NCI-H446 (cell line): ENCODE measurements at regions not wholly inside any gene's neighbourhood (a gene's known extent, or its start where the extent isn't known, plus 50 kb on each side); places are given as distances from the start of the nearest gene placed in this dataset.
A peak's percentile ranks its signal among the peaks of the same experiment; 100 is the strongest.

Experiments used
- DNase-seq, 2 experiments: peaks; one replicate each; lab custom pipeline; 2025; lab: John Stamatoyannopoulos, UW

GRCh38 chr3:117454908-117455307 lies 745.3 kb downstream of the TUSC7 start:
- no peak for DNase-seq

DNA sequence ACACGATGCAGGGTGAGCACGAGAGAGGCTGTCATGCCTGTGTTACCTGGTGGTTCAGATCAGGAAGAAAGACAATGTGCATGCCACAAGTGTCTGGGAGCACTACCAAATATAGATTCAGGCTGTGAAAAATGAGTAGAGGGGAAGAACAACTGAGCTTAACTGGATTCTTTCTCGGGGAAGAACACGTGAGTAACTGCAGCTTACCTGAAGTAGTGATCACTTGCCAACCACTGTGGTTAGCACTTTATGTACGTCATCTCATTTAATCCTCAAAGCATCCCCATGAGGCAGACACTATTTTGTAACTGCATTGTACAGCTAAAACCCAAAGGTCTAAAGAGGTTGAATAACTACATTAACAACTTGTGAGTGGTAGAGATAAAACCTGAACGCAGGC lies 746.2 kb downstream of the TUSC7 start:
- no peak for DNase-seq

GRCh38 chr3:117463276-117464115 lies 753.9 kb downstream of the TUSC7 start:
- DNase-seq = peak; percentile 57 to 75

GRCh38 chr3:117471831-117472230 lies 762.3 kb downstream of the TUSC7 start:
- DNase-seq = no peak

- DNase-seq = no peak
These were observed 764.5 kb downstream of the TUSC7 start for GRCh38 chr3:117473981-117474538.

GRCh38 chr3:117476572-117476971 lies 767.0 kb downstream of the TUSC7 start:
- DNase-seq = no peak

GRCh38 chr3:117477214-117477755 lies 767.7 kb downstream of the TUSC7 start:
- no peak for DNase-seq

GRCh38 chr3:117479095-117479494 lies 769.5 kb downstream of the TUSC7 start:
- DNase-seq = no peak

DNA sequence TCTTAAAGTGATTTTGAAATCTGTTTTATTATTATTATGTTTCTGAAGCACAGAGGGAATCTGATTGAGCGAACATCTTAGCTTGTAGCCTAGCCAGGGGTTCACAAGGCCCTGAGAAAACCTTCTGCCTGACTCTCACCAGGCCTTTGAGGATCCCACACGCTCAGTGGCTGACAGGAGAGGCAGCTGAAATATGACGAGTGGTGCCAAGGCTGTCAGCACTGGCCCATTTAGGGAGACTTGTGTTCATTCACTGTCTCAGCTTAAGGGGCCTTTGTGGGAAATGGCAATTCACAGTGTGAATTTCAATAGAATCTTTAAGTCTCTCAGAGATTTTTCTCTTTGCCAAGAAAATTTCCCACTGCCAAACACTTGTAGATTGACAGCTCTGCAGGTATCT lies 770.9 kb downstream of the TUSC7 start:
- DNase-seq = no peak

GRCh38 chr3:117480972-117481371 lies 771.4 kb downstream of the TUSC7 start:
- no peak for DNase-seq

DNA sequence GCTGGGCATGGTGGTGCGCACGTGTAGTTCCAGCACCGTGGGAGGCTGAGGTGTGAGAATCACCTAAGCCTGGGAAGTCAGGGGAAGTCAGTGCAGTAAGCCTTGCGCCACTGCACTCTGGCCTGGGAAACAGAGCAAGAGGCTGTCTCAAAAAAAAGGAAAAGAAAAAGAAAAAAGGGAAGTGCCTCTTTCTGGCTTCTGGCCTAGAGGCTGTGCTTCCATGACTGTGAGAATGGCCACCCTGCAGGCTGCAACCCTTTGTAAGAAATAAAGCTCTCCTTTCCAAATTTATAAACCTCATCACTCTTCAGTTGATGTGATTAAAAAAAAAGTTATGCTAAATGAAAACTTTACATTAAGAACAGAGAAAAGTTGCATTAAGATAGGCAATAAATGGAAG lies 774.3 kb downstream of the TUSC7 start:
- DNase-seq = no peak

DNA sequence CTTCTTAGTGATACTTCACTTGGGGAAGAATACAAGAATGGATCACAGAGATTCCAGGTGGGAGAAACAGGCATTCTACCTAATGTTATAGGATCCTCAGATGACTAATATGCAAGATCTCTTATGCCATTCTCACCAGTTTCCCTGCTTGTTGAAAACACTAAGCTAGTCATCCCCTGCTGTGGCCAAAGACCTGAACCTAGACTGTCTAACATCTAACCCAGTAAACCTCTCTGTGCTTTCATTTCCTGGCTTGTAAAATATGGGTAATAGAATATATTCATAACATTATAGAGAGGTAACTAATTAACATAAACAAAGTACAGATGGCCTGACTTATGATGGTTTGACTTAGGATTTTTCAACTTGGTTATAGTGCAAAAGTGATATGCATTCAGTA lies 776.3 kb downstream of the TUSC7 start:
- DNase-seq = no peak

DNA sequence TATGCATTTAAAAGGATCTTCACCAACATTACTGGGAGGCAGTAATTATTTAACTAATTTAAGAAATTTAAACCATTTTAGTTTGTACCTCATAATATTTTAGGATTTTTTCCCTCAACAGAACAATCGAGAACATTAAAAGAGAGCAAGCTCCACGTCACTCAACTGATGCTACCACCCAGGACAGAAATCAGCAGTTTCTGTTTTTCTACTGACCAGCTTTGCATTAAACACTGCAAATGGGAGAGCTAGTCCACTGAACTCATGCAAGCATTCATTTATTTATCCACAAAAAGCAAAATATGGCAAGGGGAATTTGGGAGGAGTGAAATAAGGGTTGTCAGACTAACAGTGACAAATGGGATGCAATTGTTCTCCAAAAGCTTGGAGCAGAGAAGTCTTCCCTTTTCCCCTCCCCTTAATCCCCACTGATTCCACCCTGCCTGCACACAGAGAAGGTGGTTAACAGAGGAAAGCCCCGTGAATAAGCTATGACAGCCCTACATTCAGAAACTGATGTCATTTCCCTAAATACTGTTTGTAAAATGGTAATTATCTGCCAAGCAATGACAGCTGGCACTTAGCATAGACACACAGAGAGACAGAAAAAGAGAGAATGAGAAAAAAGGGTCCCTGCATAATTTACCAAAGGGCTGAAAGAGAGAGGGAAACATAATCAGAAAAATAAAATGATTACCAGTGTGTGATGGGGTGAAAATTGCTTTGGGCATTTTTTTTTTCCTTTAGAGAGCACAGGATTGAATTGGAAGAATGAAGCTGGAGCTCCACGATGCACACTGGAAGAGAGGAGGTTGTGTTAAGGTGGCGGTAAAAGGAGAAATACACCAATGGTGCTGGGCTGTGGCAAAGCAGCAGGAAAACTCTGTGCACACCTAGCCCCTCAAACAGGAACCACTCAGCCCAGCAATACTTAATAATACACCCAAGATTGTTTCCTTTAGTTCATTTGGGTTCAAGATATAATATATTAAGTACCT lies 777.4 kb downstream of the TUSC7 start:
- no peak for DNase-seq

- DNase-seq = no peak
These were observed 779.4 kb downstream of the TUSC7 start for GRCh38 chr3:117488983-117489382.

GRCh38 chr3:117489663-117490079 lies 780.1 kb downstream of the TUSC7 start:
- no peak for DNase-seq

DNA sequence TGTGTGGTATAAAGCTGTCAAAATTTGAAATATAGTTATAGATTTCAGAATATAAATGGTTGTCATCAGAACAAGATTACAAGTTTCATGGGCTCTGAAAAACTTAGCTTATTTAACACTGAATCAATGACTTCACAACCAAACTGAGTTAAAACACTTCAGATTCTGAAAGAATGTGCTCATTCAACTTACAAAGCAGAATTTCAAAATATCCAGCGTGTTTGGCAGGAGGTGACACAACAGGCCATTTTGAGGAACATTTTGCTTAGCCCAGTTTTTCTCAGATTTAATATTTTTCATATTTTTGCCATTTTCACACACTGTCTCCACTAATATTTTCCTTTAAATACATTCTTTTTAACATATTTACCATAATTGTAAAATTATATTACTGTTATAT lies 781.1 kb downstream of the TUSC7 start:
- no peak for DNase-seq

- DNase-seq = no peak
These were observed 786.0 kb downstream of the TUSC7 start for GRCh38 chr3:117495620-117496019.

- DNase-seq = no peak
These were observed 789.8 kb downstream of the TUSC7 start for GRCh38 chr3:117499189-117499870.

DNA sequence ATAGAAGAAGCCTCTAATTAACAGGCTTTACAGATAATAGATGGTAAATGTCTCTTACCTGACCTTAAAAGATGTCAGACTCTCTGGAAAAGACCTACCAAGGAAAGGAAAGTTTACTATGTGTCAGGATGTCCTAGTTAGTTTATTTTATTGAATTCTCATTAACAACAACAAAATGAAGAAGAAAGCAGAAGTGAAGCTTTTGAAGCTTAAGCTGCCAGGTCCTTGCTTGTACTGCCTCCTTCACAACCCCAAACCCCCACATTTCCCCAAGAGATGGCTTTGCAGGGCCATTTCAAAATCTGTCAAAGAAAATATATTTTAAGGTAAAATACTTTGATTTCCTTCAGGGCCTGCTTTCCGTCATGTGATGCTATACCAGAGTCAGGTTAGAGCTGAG lies 798.4 kb downstream of the TUSC7 start:
- no peak for DNase-seq

GRCh38 chr3:117509858-117510257 lies 800.3 kb downstream of the TUSC7 start:
- no peak for DNase-seq

DNA sequence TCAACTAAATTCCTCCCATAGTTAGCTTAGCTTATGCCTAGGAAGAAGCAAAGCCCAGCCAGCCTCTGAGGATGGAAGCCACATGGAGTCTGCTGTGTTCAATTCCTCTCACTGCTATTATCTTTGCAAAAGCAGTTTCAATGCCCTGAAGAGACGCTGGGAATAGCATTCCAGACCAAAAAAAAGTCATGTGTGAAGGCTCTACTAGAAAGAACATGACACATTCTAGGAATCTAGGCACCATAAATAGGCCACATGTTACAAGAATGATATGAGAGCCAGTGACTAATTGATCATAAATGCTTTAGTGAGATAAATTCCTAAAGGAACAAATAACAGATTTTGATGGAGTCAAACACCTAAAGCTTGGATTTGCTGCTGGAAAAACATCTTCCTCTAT lies 800.8 kb downstream of the TUSC7 start:
- DNase-seq = no peak

- no peak for DNase-seq
These were observed 803.4 kb downstream of the TUSC7 start for GRCh38 chr3:117512975-117513374.
